GM18873 (cell line): ENCODE measurements at regions not wholly inside any gene's neighbourhood (a gene's known extent, or its start where the extent isn't known, plus 50 kb on each side); places are given as distances from the start of the nearest gene placed in this dataset.

Source experiments
- ATAC-seq: cut with Tn5 transposase; IDR thresholded peaks from one replicate; pipeline ENCODE4 v1.9.1; 2021; ENCODE audit warnings: mild to moderate bottlenecking, moderate library complexity, moderate number of reproducible peaks; ENCODE audit not compliant: unreplicated experiment, low FRiP score

GRCh38 chr2:150417278-150417677 lies 70.2 kb downstream of the RND3 start:
- ATAC-seq, result no peak

- ATAC-seq, result no peak
These were observed 72.4 kb downstream of the RND3 start for GRCh38 chr2:150415022-150415421.

- no peak for ATAC-seq
These were observed 73.6 kb downstream of the RND3 start for GRCh38 chr2:150413910-150414309.

GRCh38 chr2:150413366-150413765 lies 74.1 kb downstream of the RND3 start:
- ATAC-seq, result no peak

GRCh38 chr2:150410809-150411208 lies 76.7 kb downstream of the RND3 start:
- ATAC-seq, result no peak

GRCh38 chr2:150409196-150409595 lies 78.3 kb downstream of the RND3 start:
- no peak for ATAC-seq

- ATAC-seq, result no peak
These were observed 83.3 kb downstream of the RND3 start for GRCh38 chr2:150404147-150404546.

- no peak for ATAC-seq
These were observed 84.0 kb downstream of the RND3 start for GRCh38 chr2:150403457-150403856.

- ATAC-seq, result no peak
These were observed 84.5 kb downstream of the RND3 start for GRCh38 chr2:150402953-150403352.

GRCh38 chr2:150400849-150401248 lies 86.6 kb downstream of the RND3 start:
- no peak for ATAC-seq

GRCh38 chr2:150392614-150393013 lies 94.9 kb downstream of the RND3 start:
- ATAC-seq, result no peak

- no peak for ATAC-seq
These were observed 95.7 kb downstream of the RND3 start for GRCh38 chr2:150391779-150392178.

- no peak for ATAC-seq
These were observed 98.0 kb downstream of the RND3 start for GRCh38 chr2:150389447-150389846.

GRCh38 chr2:150388289-150388625 lies 99.2 kb downstream of the RND3 start:
- no peak for ATAC-seq

GRCh38 chr2:150387586-150388288 lies 99.7 kb downstream of the RND3 start:
- ATAC-seq, result no peak

GRCh38 chr2:150385211-150385610 lies 102.3 kb downstream of the RND3 start:
- no peak for ATAC-seq

GRCh38 chr2:150383587-150383986 lies 103.9 kb downstream of the RND3 start:
- ATAC-seq, result no peak

- no peak for ATAC-seq
These were observed 108.3 kb downstream of the RND3 start for GRCh38 chr2:150379166-150379565.

GRCh38 chr2:150378686-150379085 lies 108.8 kb downstream of the RND3 start:
- no peak for ATAC-seq

GRCh38 chr2:150376553-150377335 lies 110.7 kb downstream of the RND3 start:
- no peak for ATAC-seq

- no peak for ATAC-seq
These were observed 112.1 kb downstream of the RND3 start for GRCh38 chr2:150375333-150375732.

- no peak for ATAC-seq
These were observed 113.0 kb downstream of the RND3 start for GRCh38 chr2:150374492-150374891.
